Suprapubic skin (tissue), 4 donors: ENCODE measurements at regions not wholly inside any gene's neighbourhood (a gene's known extent, or its start where the extent isn't known, plus 50 kb on each side); places are given as distances from the start of the nearest gene placed in this dataset.

Experiments used
- DNase-seq, 2 donors: peaks; one replicate each; pipeline ENCODE4 v3.0.0-alpha.2; 2019; ENCODE audit warnings: low spot score in 2 of 2
- H3K27ac ChIP-seq: fragments of 200-600 bp; sonication (generic); one replicate; pipeline ENCODE4 v1.5.1; 2019
- H3K27me3 ChIP-seq: fragments of 200-600 bp; sonication (generic); one replicate; pipeline ENCODE4 v1.5.1; 2019
- H3K36me3 ChIP-seq: fragments of 200-600 bp; sonication (generic); one replicate; pipeline ENCODE4 v1.5.1; 2019
- H3K4me1 ChIP-seq: fragments of 200-600 bp; sonication (generic); one replicate; pipeline ENCODE4 v1.5.1; 2019
- H3K4me3 ChIP-seq: fragments of 200-600 bp; sonication (generic); one replicate; pipeline ENCODE4 v1.5.1; 2019; ENCODE audit warnings: mild to moderate bottlenecking
- H3K9me3 ChIP-seq: fragments of 200-600 bp; sonication (generic); one replicate; pipeline ENCODE4 v1.5.1; 2019
- EP300 ChIP-seq: sonication (generic); formaldehyde crosslinking; IDR thresholded peaks from one replicate; pipeline ENCODE4 v1.6.1; 2017; ENCODE audit warnings: antibody characterized with exemption
- POLR2A ChIP-seq, 2 donors: fragments of 450-650 bp; IDR thresholded peaks; one replicate each; pipeline ENCODE4 v1.6.1; 2017; ENCODE audit warnings: antibody characterized with exemption in 2 of 2, mild to moderate bottlenecking in 2 of 2, moderate library complexity in 2 of 2
- POLR2AphosphoS5 ChIP-seq, 3 donors: sonication (generic); formaldehyde crosslinking; IDR thresholded peaks; one replicate each; pipeline ENCODE4 v1.6.1; 2017; ENCODE audit warnings: antibody characterized with exemption in 3 of 3
- WGBS: methylation state at CpG from one replicate; pipeline ENCODE4 v1.1.5; 2018; 5-methylcytosine and 5-hydroxymethylcytosine counted together
- TF ChIP-seq, protein P1 (sequence below), 2 donors: fragments of 200-600 bp in 1 of 2; fragments of 450-650 bp in 1 of 2; sonication (generic) in 1 of 2; IDR thresholded peaks; one replicate each; pipeline ENCODE4 v1.5.1; 2016 to 2019; ENCODE audit warnings: antibody characterized with exemption in 2 of 2, mild to moderate bottlenecking in 1 of 2, moderate library complexity in 1 of 2

- Histone ChIP-seq H3K4me3 (no peak overlapping the region), H3K27ac (no peak overlapping the region), H3K36me3 (no peaks in the 10 kb centered on the region), H3K27me3 (peaks cover 3% of the 10 kb centered on the region), H3K9me3 (no peaks in the 10 kb centered on the region), H3K4me1 (no peaks in the 10 kb centered on the region)
- TF ChIP-seq POLR2A (IDR thresholded peaks at IDR 0.05) (no peak), POLR2AphosphoS5 (IDR thresholded peaks at IDR 0.05) (no peak), EP300 (no peak)
- TF ChIP-seq, protein P1, sequence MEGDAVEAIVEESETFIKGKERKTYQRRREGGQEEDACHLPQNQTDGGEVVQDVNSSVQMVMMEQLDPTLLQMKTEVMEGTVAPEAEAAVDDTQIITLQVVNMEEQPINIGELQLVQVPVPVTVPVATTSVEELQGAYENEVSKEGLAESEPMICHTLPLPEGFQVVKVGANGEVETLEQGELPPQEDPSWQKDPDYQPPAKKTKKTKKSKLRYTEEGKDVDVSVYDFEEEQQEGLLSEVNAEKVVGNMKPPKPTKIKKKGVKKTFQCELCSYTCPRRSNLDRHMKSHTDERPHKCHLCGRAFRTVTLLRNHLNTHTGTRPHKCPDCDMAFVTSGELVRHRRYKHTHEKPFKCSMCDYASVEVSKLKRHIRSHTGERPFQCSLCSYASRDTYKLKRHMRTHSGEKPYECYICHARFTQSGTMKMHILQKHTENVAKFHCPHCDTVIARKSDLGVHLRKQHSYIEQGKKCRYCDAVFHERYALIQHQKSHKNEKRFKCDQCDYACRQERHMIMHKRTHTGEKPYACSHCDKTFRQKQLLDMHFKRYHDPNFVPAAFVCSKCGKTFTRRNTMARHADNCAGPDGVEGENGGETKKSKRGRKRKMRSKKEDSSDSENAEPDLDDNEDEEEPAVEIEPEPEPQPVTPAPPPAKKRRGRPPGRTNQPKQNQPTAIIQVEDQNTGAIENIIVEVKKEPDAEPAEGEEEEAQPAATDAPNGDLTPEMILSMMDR (IDR thresholded peaks at IDR 0.05): no peak
- no peak for DNase-seq
- 70% methylated on average over 6 of the region's 6 CpGs for WGBS
Observed at GRCh38 chr3:10599017-10599416, 93.6 kb upstream of the ATP2B2 start.

GRCh38 chr3:10599444-10599843 lies 94.1 kb upstream of the ATP2B2 start:
- DNase-seq: no peak
- Histone ChIP-seq H3K27me3 (peaks cover 3% of the 10 kb centered on the region), H3K9me3 (no peaks in the 10 kb centered on the region), H3K4me1 (no peaks in the 10 kb centered on the region), H3K36me3 (no peaks in the 10 kb centered on the region), H3K4me3 (no peak overlapping the region), H3K27ac (no peak overlapping the region)
- 74% methylated on average over 7 of the region's 9 CpGs for WGBS
- TF ChIP-seq, protein P1 (IDR thresholded peaks at IDR 0.05): no peak

- peaks cover 3% of the 10 kb centered on the region for H3K27me3 ChIP-seq
- no peaks in the 10 kb centered on the region for H3K9me3 ChIP-seq
Observed at GRCh38 chr3:10600296-10600714, 94.9 kb upstream of the ATP2B2 start.

DNA sequence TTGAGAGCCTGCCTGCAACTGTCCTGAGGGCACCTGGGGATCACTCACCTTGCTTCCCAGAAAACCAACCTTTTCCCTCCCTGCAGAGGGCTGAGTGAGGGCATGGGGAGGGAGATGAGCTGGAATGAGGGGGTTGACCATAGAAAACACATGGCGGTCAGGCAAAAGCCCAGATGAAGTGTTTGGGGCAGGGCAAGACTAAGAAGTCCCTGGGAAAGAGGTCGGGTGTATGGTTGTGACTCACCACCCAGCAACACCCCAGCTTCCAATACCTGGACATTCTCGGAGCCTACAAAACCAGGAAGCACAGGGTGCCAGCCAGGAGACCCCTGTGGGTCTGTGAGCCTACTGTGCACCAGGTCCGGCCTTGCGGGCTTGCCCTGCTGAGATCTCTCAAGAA lies 95.3 kb upstream of the ATP2B2 start:
- Histone ChIP-seq H3K4me3 (no peak overlapping the region), H3K36me3 (no peaks in the 10 kb centered on the region), H3K4me1 (no peaks in the 10 kb centered on the region), H3K27me3 (peaks cover 3% of the 10 kb centered on the region), H3K27ac (no peak overlapping the region), H3K9me3 (no peaks in the 10 kb centered on the region)
- no peak for DNase-seq
- WGBS: 73% methylated on average over 5 of the region's 5 CpGs
- TF ChIP-seq, protein P1 (IDR thresholded peaks at IDR 0.05): no peak
- TF ChIP-seq EP300: no peak
- no peak for TF ChIP-seq POLR2A (IDR thresholded peaks at IDR 0.05)
- TF ChIP-seq POLR2AphosphoS5 (IDR thresholded peaks at IDR 0.05): no peak

More at GRCh38 chr3:10600296-10600714, 94.9 kb upstream of the ATP2B2 start:
- 5% methylated on average over 2 of the region's 8 CpGs for WGBS
- no peak for DNase-seq
- Histone ChIP-seq H3K27ac (no peak overlapping the region), H3K4me3 (no peak overlapping the region), H3K4me1 (no peaks in the 10 kb centered on the region), H3K36me3 (no peaks in the 10 kb centered on the region)
- TF ChIP-seq POLR2A (IDR thresholded peaks at IDR 0.05) (no peak), POLR2AphosphoS5 (IDR thresholded peaks at IDR 0.05) (no peak), EP300 (no peak)
- TF ChIP-seq, protein P1 (IDR thresholded peaks at IDR 0.05): no peak

DNA sequence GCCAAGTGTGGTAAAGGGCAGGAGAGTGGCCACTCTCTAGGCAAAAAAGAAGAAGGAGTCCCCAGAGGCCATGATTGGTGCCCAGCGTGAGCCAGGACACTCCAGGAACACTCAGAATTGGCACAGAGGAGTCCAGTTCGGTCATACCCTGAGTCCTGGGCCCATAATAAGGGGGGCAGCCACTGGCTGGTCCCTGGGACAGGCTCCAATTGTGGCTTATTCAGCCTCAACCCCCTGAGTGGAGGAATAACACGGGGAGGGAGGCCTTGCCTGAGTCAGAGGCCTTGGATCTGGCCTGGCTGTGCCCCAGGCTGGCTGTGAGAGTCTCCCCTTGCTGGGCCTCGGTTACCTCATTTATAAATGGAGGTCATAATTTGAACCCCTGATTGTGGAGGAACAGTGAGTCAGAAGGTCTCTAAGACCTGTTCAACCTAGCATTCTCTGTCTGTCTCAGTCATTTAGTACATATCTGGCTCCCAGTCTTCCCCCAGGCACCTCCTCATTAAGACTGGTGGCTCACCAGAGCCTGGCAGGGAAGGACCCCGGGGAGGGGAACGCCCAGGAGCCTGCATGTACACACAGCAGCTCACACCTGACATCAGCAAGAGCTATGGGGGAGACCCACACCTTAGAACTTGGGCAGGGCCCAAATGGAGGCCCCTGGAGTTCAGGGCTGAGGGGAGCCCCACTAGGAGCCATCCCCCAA lies 95.9 kb upstream of the ATP2B2 start:
- Histone ChIP-seq H3K27me3 (peaks cover 8% of the 10 kb centered on the region), H3K27ac (no peak overlapping the region), H3K4me3 (no peak overlapping the region), H3K4me1 (no peaks in the 10 kb centered on the region), H3K9me3 (no peaks in the 10 kb centered on the region), H3K36me3 (no peaks in the 10 kb centered on the region)
- DNase-seq: no peak
- TF ChIP-seq POLR2AphosphoS5 (IDR thresholded peaks at IDR 0.05) (no peak), EP300 (no peak), POLR2A (IDR thresholded peaks at IDR 0.05) (no peak)
- TF ChIP-seq, protein P1 (IDR thresholded peaks at IDR 0.05): no peak
- 65% methylated on average over 6 of the region's 6 CpGs for WGBS
